NCI-H146 treated with DMSO at 0.1 percent for 48 hours (cell line): ENCODE measurements at regions not wholly inside any gene's neighbourhood (a gene's known extent, or its start where the extent isn't known, plus 50 kb on each side); places are given as distances from the start of the nearest gene placed in this dataset.

Experiments
- DNase-seq: peaks from one replicate; lab custom pipeline; 2025; ENCODE audit not compliant: unreplicated experiment; lab: John Stamatoyannopoulos, UW

GRCh38 chr3:159910991-159911663, 77.5 kb upstream of the IL12A start:
- no peak for DNase-seq

GRCh38 chr3:159911664-159912037, 77.0 kb upstream of the IL12A start:
- no peak for DNase-seq

GRCh38 chr3:159913712-159914414, 74.8 kb upstream of the IL12A start:
- DNase-seq: no peak

- no peak for DNase-seq
Measured at GRCh38 chr3:159914426-159914825, 74.2 kb upstream of the IL12A start.

GRCh38 chr3:159916052-159916451, 72.6 kb upstream of the IL12A start:
- no peak for DNase-seq

- DNase-seq: no peak
Measured at GRCh38 chr3:159917141-159917540, 71.5 kb upstream of the IL12A start.

GRCh38 chr3:159919873-159920272, 68.8 kb upstream of the IL12A start:
- no peak for DNase-seq

GRCh38 chr3:159922193-159922840, 66.3 kb upstream of the IL12A start:
- no peak for DNase-seq

- no peak for DNase-seq
Measured at GRCh38 chr3:159922861-159923312, 65.7 kb upstream of the IL12A start.

- no peak for DNase-seq
Measured at GRCh38 chr3:159923336-159923735, 65.3 kb upstream of the IL12A start.

GRCh38 chr3:159923956-159924355, 64.7 kb upstream of the IL12A start:
- DNase-seq: no peak

- DNase-seq: no peak
Measured at GRCh38 chr3:159924411-159924810, 64.2 kb upstream of the IL12A start.

- DNase-seq: no peak
Measured at GRCh38 chr3:159925248-159925647, 63.4 kb upstream of the IL12A start.

GRCh38 chr3:159926573-159926972, 62.1 kb upstream of the IL12A start:
- DNase-seq: no peak

GRCh38 chr3:159928071-159928491, 60.6 kb upstream of the IL12A start:
- DNase-seq: no peak

GRCh38 chr3:159928666-159929065, 60.0 kb upstream of the IL12A start:
- no peak for DNase-seq

GRCh38 chr3:159929171-159930141, 59.2 kb upstream of the IL12A start:
- DNase-seq: no peak

GRCh38 chr3:159934216-159934615, 54.4 kb upstream of the IL12A start:
- DNase-seq: no peak

- DNase-seq: no peak
Measured at GRCh38 chr3:159936541-159936940, 52.1 kb upstream of the IL12A start.

- DNase-seq: no peak
Measured at GRCh38 chr3:159937561-159938166, 51.0 kb upstream of the IL12A start.

GRCh38 chr3:159938714-159939113, 49.9 kb upstream of the IL12A start:
- DNase-seq: no peak
